Gastrocnemius medialis (tissue), 4 donors: ENCODE measurements at regions not wholly inside any gene's neighbourhood (a gene's known extent, or its start where the extent isn't known, plus 50 kb on each side); places are given as distances from the start of the nearest gene placed in this dataset.

Source experiments
- POLR2A ChIP-seq, 2 donors: fragments of 450-650 bp; IDR thresholded peaks; one replicate each; pipeline ENCODE4 v1.6.1; 2017; ENCODE audit warnings: antibody characterized with exemption in 2 of 2, mild to moderate bottlenecking in 2 of 2, moderate library complexity in 2 of 2
- TF ChIP-seq, protein P1 (sequence below), 5 experiments: fragments of 450-650 bp in 3 of 5; fragments of 200-600 bp in 2 of 5; sonication (generic) in 2 of 5; IDR thresholded peaks in 4 of 5; conservative IDR thresholded peaks in 1 of 5; 1 replicate in 4 of 5; 2 replicates in 1 of 5; pipeline ENCODE4 v1.5.1; 2016 to 2019; ENCODE audit warnings: antibody characterized with exemption in 5 of 5, mild to moderate bottlenecking in 3 of 5, moderate library complexity in 3 of 5

DNA sequence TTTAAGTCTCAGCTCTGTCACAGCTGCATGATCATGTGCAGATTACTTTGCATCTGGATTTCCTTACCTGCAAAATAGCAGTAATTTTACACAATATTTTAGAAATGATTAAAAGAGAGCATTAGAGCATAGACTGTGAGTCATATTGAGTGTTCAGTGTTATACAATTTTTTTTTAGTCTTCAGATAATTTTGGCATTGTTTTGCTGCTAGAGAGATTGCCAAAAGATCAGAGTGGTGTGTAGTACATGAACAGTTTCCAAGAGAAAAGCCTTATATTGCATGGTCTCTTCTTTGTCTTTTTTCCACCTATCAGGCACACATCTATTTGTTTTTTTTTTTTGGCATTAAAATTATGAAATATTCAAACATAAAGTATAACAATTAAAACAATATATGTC is 209.6 kb upstream of the TLL1 start:
- TF ChIP-seq, protein P1, sequence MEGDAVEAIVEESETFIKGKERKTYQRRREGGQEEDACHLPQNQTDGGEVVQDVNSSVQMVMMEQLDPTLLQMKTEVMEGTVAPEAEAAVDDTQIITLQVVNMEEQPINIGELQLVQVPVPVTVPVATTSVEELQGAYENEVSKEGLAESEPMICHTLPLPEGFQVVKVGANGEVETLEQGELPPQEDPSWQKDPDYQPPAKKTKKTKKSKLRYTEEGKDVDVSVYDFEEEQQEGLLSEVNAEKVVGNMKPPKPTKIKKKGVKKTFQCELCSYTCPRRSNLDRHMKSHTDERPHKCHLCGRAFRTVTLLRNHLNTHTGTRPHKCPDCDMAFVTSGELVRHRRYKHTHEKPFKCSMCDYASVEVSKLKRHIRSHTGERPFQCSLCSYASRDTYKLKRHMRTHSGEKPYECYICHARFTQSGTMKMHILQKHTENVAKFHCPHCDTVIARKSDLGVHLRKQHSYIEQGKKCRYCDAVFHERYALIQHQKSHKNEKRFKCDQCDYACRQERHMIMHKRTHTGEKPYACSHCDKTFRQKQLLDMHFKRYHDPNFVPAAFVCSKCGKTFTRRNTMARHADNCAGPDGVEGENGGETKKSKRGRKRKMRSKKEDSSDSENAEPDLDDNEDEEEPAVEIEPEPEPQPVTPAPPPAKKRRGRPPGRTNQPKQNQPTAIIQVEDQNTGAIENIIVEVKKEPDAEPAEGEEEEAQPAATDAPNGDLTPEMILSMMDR (IDR thresholded peaks at IDR 0.05 in 4 of 5, conservative IDR thresholded peaks at IDR 0.05 in 1 of 5) = no peak
- no peak for TF ChIP-seq POLR2A (IDR thresholded peaks at IDR 0.05)
